GM18867 (cell line): ENCODE measurements at regions not wholly inside any gene's neighbourhood (a gene's known extent, or its start where the extent isn't known, plus 50 kb on each side); places are given as distances from the start of the nearest gene placed in this dataset.
A peak's percentile ranks its signal among the peaks of the same experiment; 100 is the strongest.

Experiments used
- ATAC-seq: cut with Tn5 transposase; IDR thresholded peaks from one replicate; pipeline ENCODE4 v1.9.1; 2021; ENCODE audit warnings: mild to moderate bottlenecking, moderate library complexity; ENCODE audit not compliant: unreplicated experiment

DNA sequence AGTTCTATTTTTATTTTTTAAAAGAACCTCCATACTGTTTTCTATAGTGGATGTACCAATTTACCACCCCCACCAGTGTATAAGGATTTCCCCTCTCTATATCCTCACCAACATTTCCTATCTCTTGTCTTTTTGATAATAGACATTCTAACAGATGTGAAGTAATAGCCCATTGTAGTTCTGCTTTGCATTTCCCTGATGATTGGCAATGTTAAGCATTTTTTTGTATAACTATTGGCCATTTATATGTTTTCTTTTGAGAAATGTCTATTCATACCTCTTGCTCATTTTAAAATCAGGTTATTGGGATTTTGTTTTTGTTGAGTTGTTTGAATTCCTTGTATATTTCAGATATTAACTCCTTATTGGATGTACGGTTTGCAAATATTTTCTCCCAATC is 251.1 kb upstream of the HTR2C start:
- no peak for ATAC-seq

DNA sequence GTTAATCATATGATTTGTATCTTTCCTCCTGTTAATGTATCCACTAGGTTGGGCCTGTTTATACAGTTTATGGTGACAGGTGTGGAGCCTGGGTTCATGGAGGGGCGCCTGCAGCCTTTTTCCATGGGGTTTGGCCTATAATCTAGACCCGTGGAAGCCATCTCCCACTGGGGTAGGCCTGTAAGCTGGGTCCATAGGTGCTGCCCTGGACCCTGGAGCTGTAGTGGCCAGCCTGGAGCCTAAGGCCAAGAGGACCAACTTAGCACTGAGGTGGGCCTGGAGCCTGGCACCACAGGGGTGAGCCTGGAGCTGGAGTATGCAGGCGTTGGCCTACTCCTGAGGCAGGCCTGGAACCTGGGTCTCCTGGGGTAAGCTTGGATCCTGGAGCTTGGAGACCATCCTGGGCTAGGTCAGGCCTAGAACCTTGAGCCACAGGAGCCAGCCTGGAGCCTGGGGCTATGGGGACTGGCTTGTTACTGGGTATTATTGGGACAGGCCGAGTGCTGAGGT is 249.4 kb upstream of the HTR2C start:
- ATAC-seq, result no peak

DNA sequence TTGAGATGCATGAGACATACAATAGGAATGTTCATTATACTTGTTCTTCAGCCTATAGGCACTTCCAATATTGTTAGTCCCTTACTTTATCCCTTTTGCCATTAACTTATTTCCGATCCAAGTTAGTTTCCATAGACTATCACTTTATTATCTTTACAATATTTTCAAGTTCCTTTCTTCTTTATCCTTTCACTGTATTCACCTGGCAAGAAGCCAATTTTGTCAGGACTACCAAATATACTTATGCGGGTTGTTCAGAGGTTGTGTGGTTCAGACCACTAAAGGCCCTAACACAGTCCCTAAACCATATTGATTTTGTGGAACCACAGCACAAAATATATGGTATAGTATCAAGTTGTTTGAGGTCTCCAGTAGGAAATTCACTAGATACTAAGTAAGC is 245.0 kb upstream of the HTR2C start:
- no peak for ATAC-seq

DNA sequence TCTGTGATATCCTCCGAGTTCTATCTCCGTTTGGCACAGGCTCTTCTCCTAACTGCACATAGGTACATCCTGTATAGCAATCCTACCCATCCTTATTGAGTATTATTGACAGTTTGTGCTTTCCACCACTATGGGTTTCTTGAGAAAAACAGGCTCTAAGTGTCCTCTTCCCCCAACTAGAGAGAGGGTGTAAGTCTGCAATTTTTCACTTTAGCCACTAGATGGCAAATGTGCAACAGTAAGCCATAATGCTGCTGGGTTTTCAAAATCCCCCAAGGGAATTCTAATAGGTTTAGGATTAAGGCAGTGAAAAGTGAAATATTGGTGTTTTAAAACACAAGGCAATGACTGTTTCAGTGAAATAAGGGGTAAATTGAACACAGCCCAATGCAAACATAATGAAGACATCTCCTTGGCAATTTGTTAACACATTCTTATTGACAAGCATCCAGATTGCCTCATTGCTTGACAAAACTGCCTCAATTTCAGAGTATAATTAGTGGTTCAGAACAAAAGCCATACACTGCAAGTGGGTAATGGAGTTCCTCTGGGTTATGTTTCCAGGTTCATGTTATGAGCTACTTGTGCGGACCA is 239.0 kb upstream of the HTR2C start:
- peak; percentile 89 for ATAC-seq

DNA sequence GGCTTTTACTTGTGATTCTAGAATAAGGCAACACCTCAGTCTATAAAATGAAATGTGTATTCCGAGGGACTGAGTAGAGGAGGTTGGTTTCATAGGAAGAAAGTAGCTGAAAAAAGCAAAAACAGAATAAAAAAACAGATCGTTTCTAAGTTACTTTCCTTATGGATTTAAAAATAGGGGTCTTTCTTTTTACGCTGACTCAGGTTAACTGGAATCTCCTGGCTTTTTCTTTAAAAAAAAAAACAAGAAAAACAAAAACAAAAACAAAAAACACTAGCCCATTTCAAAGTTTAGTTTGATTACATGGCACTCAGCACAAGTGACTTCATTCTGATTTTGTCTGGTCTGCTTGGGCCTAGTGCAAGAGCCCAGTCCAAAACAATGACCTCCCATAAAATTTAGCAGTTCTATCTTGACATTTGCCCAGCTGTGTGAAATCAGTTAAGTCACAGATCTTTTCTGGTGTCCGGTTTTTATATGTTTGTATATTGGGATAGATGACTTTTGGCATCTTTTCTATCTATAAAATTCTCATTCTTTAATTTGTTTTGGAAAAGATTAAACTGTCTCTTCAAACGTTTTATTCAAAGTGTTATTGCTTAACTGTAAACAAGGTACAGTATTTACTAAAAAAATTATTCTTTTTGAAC is 222.7 kb upstream of the HTR2C start:
- no peak for ATAC-seq

DNA sequence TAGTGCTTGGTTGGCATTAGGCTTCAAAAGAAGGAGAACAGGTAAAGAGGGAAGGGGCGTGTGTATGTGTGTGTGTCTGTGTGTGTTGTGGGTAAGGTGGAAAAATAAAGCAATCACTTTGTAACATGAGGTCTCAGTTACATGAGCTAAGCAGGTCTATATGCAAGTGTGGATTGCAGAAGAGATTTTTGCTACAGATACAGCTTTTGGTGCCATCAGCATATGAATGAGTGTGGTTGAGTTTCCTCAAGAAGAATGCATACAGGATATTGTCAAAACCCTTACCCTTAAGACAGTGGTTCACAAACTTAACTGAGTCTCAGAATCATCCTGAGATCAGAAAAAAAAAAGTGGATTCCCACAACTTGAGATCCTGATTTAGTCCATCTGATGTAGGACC is 220.5 kb upstream of the HTR2C start:
- no peak for ATAC-seq

DNA sequence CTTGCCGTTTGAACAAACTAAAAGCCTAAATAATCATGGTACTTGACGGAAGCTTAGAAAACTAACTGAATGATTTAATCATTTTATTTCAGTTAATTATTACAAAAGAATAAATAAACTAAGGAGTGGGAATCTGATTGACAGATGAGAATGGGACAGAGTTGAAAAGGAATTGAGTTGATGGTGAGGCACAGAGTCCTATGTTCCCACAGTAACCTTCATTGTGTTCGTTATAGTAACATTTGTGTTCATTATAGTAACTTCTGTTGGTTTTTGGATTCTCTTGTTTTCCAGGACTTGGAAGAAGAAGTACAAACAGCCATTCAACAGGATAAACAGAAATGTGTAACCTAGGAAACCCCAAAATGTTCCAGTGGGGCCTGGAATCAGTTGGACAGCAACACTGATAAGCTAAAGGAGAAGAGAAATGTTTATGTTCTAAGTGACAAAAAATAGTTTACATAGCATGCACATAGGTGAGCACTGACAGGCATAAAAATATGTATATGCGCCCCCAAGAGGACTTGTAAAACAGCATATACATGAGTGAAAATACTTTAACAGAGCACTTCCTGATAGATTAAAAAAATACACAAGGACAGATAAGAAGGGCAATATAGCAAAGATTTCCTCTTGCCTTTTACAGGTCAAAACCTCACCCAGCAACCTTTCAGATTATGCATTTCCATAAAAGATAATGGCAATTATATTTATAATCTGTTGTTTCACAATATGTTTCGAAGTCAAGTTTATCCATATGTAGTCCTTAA is 218.6 kb upstream of the HTR2C start:
- no peak for ATAC-seq

DNA sequence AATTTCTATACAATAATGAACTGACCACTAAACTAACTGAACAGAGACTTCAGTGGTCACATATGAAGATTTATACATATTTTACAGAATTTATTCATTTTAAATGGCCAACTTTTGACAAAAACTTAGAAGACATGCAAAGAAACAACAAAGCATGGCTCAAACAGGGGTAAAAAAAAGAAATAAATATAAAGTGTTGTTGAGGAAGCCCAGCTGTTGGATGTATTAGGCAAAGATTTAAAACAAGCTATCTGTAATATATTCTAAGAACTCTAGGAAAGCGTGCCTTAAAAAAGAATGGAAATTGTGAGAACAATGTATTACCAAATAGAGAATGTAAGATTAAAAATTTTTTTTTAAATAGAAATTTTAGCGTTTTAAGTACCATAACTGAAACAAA is 210.9 kb upstream of the HTR2C start:
- no peak for ATAC-seq

DNA sequence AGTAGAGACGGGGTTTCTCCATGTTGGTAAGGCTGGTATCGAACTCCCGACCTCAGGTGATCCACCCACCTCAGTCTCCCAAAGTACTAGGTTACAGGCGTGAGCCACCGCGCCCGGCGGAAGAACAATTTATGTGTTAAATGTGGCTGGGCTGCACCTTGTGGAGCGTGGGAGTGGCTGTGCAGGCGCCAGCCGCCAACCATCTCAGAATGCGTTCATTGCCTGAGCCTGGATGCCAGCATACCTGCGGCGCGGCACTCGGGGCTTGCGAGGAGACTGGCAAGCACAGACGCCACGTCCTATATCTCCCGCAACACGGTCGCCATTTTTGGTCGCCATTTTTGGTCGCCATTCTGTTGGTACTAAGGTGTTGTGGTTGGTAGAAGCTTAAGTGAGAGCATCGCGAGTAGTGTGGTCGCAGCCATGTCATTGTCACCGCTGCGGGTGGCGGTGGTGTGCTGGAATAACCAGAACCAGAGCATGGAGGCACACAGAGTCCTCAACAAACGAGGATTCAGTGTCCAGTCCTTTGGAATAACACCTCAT is 193.6 kb upstream of the HTR2C start:
- no peak for ATAC-seq
